Neural progenitor cell (in vitro differentiated cells): ENCODE measurements at regions not wholly inside any gene's neighbourhood (a gene's known extent, or its start where the extent isn't known, plus 50 kb on each side); places are given as distances from the start of the nearest gene placed in this dataset.

Experiments
- EZH2 ChIP-seq: fragments of 200-600 bp; sonication (generic); IDR thresholded peaks from 2 replicates; pipeline ENCODE4 v1.6.1; 2017; ENCODE audit warnings: antibody characterized with exemption, mild to moderate bottlenecking, moderate library complexity
- TF ChIP-seq, protein P1 (sequence below): fragments of 200-600 bp; sonication (generic); IDR thresholded peaks from 2 replicates; pipeline ENCODE4 v1.5.1; 2017; ENCODE audit warnings: antibody characterized with exemption, mild to moderate bottlenecking

DNA sequence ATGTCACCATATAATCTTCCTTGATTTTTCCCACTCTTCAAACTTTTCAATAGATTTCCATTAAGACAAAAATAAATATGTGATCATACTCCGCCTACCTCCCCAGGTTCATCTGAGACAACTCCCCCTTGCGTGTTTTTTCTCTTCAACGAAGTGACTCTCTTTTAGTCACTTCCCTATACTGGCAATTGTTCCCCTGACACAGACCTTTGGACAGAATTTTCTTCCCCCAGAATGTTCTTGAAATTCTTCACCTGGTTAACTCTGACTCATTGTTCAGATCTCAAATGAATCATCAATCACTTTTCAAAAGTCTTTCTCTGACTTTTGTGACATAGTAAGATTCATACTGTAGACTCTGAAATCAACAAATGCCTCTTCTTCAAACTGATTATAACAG is 727.3 kb upstream of the LMO3 start:
- TF ChIP-seq, protein P1, sequence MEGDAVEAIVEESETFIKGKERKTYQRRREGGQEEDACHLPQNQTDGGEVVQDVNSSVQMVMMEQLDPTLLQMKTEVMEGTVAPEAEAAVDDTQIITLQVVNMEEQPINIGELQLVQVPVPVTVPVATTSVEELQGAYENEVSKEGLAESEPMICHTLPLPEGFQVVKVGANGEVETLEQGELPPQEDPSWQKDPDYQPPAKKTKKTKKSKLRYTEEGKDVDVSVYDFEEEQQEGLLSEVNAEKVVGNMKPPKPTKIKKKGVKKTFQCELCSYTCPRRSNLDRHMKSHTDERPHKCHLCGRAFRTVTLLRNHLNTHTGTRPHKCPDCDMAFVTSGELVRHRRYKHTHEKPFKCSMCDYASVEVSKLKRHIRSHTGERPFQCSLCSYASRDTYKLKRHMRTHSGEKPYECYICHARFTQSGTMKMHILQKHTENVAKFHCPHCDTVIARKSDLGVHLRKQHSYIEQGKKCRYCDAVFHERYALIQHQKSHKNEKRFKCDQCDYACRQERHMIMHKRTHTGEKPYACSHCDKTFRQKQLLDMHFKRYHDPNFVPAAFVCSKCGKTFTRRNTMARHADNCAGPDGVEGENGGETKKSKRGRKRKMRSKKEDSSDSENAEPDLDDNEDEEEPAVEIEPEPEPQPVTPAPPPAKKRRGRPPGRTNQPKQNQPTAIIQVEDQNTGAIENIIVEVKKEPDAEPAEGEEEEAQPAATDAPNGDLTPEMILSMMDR = no peak
- TF ChIP-seq EZH2 = no peak
